IMR-90 (cell line): ENCODE measurements at regions not wholly inside any gene's neighbourhood (a gene's known extent, or its start where the extent isn't known, plus 50 kb on each side); places are given as distances from the start of the nearest gene placed in this dataset.

Experiments used
- CEBPB ChIP-seq: IDR thresholded peaks from 2 replicates; pipeline ENCODE4 v1.6.1; 2012; ENCODE audit warnings: low read depth, low read length, improper control_type of control experiment
- CTCF ChIP-seq: conservative IDR thresholded peaks from 2 replicates; pipeline ENCODE4 v1.5.1; 2012; ENCODE audit warnings: mild to moderate bottlenecking, low read depth, low read length, improper control_type of control experiment
- FOS ChIP-seq: fragments of 150-350 bp; IDR thresholded peaks from 2 replicates; pipeline ENCODE4 v1.6.1; 2016; ENCODE audit warnings: low read depth, low read length
- POLR2A ChIP-seq: IDR thresholded peaks from 2 replicates; pipeline ENCODE4 v1.6.1; 2012; ENCODE audit warnings: mild to moderate bottlenecking, low read depth, low read length
- RCOR1 ChIP-seq: IDR thresholded peaks from 2 replicates; pipeline ENCODE4 v1.6.1; 2012; ENCODE audit warnings: mild to moderate bottlenecking, low read length, improper control_type of control experiment; ENCODE audit not compliant: insufficient replicate concordance
- SMC3 ChIP-seq: fragments of 150-350 bp; IDR thresholded peaks from 2 replicates; pipeline ENCODE4 v1.6.1; 2016; ENCODE audit warnings: low read depth, mild to moderate bottlenecking, antibody characterized with exemption, low read length, moderate library complexity
- TF ChIP-seq, protein P1 (sequence below): fragments of 150-350 bp; IDR thresholded peaks from 2 replicates; pipeline ENCODE4 v1.6.1; 2017; ENCODE audit warnings: mild to moderate bottlenecking, antibody characterized with exemption, low read length, low read depth

GRCh38 chr2:10225291-10226037 is 77.2 kb upstream of the HPCAL1 start:
- no peak for TF ChIP-seq CTCF
- TF ChIP-seq, protein P1, sequence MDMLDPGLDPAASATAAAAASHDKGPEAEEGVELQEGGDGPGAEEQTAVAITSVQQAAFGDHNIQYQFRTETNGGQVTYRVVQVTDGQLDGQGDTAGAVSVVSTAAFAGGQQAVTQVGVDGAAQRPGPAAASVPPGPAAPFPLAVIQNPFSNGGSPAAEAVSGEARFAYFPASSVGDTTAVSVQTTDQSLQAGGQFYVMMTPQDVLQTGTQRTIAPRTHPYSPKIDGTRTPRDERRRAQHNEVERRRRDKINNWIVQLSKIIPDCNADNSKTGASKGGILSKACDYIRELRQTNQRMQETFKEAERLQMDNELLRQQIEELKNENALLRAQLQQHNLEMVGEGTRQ = no peak
- no peak for TF ChIP-seq CEBPB
- no peak for TF ChIP-seq SMC3
- TF ChIP-seq FOS = no peak
- no peak for TF ChIP-seq RCOR1
- TF ChIP-seq POLR2A = no peak
